ENCODE measurements at regions not wholly inside any gene's neighbourhood (a gene's known extent, or its start where the extent isn't known, plus 50 kb on each side); places are given as distances from the start of the nearest gene placed in this dataset.
"Not testable (repeated sequence)": the region's sequence is repeated elsewhere in the genome, so short reads cannot be mapped to it uniquely, and the experiment has no call there.

DNA sequence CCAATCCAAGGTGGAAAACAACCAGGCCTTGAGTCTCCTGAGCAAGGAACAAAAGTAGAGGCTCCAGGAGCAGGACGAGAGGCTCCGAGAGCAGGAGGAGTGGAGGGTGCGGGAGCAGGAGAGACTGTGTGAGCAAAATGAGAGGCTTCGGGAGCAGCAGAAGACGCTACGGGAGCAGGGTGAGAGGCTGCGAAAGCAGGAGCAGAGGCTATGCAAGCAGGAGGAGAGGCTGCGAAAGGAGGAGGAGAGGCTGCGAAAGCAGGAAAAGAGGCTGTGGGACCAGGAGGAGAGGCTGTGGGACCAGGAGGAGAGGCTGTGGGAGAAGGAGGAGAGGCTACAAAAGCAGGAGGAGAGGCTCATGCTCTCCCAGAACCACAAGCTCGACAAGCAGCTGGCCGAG, 60.3 kb upstream of the UBE2Q2 start:
- ATAC-seq (no peak), DNase-seq (no peak)

DNA sequence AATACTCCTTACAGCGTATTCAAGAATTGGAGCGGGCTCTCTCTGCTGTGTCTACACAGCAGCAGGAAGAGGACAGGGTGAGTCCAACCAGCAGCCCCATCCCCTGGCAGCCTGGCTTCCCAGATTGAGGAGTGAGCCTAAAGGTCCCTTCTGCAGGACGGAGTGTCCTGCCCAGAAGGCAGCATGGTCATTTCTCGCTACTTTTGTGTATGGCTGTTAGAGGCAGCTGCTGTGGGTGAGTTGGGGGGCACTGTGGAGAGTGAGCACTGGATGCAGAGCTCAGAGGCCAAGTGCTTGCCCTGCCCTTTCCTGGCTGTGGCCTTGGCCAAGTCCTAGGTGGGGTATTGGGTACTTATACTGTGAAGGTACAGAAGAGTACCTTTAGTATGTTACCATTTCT, 62.3 kb upstream of the UBE2Q2 start:
- peaks cover 13% of the 10 kb centered on the region for H3K4me1 Mint-ChIP-seq (ENCODE audit: low read depth)
- not testable (repeated sequence) for H3K27ac Mint-ChIP-seq, ATAC-seq

More for the DNA sequence above, 60.3 kb upstream of the UBE2Q2 start:
- H3K4me3 Mint-ChIP-seq: no peak overlapping the region
- TF ChIP-seq, protein P1, sequence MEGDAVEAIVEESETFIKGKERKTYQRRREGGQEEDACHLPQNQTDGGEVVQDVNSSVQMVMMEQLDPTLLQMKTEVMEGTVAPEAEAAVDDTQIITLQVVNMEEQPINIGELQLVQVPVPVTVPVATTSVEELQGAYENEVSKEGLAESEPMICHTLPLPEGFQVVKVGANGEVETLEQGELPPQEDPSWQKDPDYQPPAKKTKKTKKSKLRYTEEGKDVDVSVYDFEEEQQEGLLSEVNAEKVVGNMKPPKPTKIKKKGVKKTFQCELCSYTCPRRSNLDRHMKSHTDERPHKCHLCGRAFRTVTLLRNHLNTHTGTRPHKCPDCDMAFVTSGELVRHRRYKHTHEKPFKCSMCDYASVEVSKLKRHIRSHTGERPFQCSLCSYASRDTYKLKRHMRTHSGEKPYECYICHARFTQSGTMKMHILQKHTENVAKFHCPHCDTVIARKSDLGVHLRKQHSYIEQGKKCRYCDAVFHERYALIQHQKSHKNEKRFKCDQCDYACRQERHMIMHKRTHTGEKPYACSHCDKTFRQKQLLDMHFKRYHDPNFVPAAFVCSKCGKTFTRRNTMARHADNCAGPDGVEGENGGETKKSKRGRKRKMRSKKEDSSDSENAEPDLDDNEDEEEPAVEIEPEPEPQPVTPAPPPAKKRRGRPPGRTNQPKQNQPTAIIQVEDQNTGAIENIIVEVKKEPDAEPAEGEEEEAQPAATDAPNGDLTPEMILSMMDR (IDR thresholded peaks at IDR 0.05): no peak
- ChIA-PET POLR2A (interaction anchor here (0.9 kb wide), 1 partner anchor 12 kb away, joined by 3 read pairs; no protein-coding TSS in a partner anchor), CTCF (interaction anchor here (0.7 to 0.9 kb wide), 2 partner anchors 19 to 97 kb away, joined by 3 read pairs; no protein-coding TSS in a partner anchor)
- H3K27ac Mint-ChIP-seq: no peak overlapping the region
- H3K9me3 Mint-ChIP-seq: no peaks in the 10 kb centered on the region
- no peaks in the 10 kb centered on the region for H3K36me3 Mint-ChIP-seq (ENCODE audit: low read depth)
- H3K27me3 Mint-ChIP-seq: peaks cover 12% of the 10 kb centered on the region
- intact Hi-C loops (cut with micrococcal nuclease): no loop called here
- H3K4me1 Mint-ChIP-seq (ENCODE audit: low read depth): no peaks in the 10 kb centered on the region

DNA sequence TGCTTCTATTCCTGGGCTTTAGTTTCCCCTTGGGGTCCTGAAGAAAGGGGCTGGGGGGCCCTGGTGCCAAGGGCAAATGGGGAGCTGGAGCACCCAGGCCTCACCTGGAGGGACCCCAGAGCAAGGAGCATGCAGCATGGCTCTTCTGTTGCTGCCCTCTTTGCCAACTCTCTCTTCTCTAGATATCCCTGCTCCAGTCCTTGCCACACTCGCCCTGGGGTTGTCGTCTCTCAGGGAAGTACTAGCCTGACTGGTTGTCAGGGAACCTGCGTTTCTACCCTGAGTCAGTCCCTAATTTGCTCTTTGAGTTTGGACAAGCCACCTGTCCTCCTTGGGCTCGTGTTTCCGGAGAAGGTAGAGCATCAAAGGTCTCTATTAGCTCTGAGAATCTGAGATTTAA, 63.7 kb upstream of the UBE2Q2 start:
- Mint-ChIP-seq H3K36me3 (ENCODE audit: low read depth) (no peaks in the 10 kb centered on the region), H3K27ac (no peak overlapping the region), H3K27me3 (peaks cover 6% of the 10 kb centered on the region), H3K4me3 (no peak overlapping the region), H3K4me1 (ENCODE audit: low read depth) (peaks cover 16% of the 10 kb centered on the region), H3K9me3 (no peaks in the 10 kb centered on the region)
- intact Hi-C loops (cut with micrococcal nuclease): no loop called here
- ChIA-PET POLR2A (no interaction called here), CTCF (interaction anchor here (1.4 kb wide), 1 partner anchor 64 kb away, joined by 3 read pairs; the partner anchor contains the start of gene UBE2Q2)
- no peak for DNase-seq
- ATAC-seq: no peak
- TF ChIP-seq, protein P1 (IDR thresholded peaks at IDR 0.05): no peak

More for the DNA sequence above, 62.3 kb upstream of the UBE2Q2 start:
- H3K27me3 Mint-ChIP-seq; H3K4me3 Mint-ChIP-seq; CTCF ChIA-PET; H3K36me3 Mint-ChIP-seq (ENCODE audit: low read depth); DNase-seq; POLR2A ChIA-PET; intact Hi-C loops (cut with micrococcal nuclease); H3K9me3 Mint-ChIP-seq: not testable (repeated sequence)

DNA sequence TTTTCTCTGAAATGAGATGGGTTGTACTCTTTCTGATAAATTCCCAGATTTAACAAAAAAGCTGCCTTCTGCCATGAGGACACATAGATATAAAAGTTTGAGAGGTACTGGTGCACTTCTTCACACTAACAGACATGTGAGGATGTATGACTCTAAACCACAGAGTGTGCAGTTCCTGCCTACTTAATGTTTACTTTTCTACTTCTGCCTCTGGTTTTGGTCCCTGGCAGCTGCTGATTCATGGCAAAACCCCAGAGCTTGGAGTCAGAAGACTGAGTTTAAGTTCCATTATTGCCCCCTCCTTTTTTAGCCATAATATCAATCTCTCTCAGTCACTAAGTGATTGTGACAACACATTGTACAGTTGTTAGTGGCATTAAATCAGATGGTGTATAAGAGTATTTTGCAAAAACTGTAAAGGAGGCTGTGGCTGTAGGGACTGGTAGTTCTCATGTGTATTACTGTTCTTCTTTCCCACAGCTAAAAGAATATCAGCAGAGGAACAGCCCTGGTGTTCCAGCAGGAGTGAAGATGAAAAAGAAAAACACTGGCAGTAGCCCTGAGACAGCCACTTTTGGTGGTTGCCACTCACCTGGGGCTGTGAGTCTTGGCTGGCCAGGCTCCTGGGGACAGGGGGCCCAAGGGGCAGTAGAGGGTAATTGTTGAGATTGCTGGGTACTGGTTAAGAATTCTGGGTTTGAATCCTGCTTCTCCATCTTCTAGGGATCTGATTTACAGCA, 64.4 kb upstream of the CSPG4 start:
- POLR2A ChIA-PET: not testable (repeated sequence)

DNA sequence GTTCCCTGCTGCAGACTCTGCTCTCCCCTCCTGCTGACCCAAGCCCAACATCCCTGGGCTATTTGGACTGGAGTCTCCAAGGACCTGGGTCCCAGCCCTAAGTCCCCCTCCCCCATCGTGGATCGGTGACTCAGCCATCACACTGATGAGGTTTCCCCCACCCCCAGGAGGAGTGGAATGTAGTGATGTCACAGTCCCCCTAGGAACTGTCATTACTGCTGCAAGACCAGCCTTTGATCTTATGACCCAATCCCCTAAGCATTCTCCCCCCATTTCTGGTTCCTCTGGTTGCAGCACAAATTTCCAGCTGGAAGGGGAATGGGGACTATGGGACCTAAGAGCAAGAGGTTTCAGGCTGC, 63.4 kb upstream of the CSPG4 start:
- H3K36me3 Mint-ChIP-seq (ENCODE audit: low read depth): no peaks in the 10 kb centered on the region
- ATAC-seq: no peak
- intact Hi-C loops (cut with micrococcal nuclease): no loop called here
- TF ChIP-seq, protein P1 (IDR thresholded peaks at IDR 0.05): no peak
- ChIA-PET POLR2A (no interaction called here), CTCF (interaction anchor here (0.6 kb wide), 1 partner anchor 351 kb away, joined by 3 read pairs; no protein-coding TSS in a partner anchor)
- no peaks in the 10 kb centered on the region for H3K9me3 Mint-ChIP-seq
- no peak overlapping the region for H3K4me3 Mint-ChIP-seq
- peak; percentile 13 for DNase-seq
- peaks cover 16% of the 10 kb centered on the region for H3K4me1 Mint-ChIP-seq (ENCODE audit: low read depth)
- no peak overlapping the region for H3K27ac Mint-ChIP-seq
- H3K27me3 Mint-ChIP-seq: no peaks in the 10 kb centered on the region

More for the DNA sequence above, 64.4 kb upstream of the CSPG4 start:
- H3K36me3 Mint-ChIP-seq (ENCODE audit: low read depth); H3K9me3 Mint-ChIP-seq; ATAC-seq; DNase-seq; H3K4me3 Mint-ChIP-seq; H3K27ac Mint-ChIP-seq; intact Hi-C loops (cut with micrococcal nuclease); H3K27me3 Mint-ChIP-seq: not testable (repeated sequence)
- CTCF ChIA-PET: interaction anchor here (2.2 kb wide), 1 partner anchor 25 kb away, joined by 11 read pairs; no protein-coding TSS in a partner anchor
- peaks cover 16% of the 10 kb centered on the region for H3K4me1 Mint-ChIP-seq (ENCODE audit: low read depth)

DNA sequence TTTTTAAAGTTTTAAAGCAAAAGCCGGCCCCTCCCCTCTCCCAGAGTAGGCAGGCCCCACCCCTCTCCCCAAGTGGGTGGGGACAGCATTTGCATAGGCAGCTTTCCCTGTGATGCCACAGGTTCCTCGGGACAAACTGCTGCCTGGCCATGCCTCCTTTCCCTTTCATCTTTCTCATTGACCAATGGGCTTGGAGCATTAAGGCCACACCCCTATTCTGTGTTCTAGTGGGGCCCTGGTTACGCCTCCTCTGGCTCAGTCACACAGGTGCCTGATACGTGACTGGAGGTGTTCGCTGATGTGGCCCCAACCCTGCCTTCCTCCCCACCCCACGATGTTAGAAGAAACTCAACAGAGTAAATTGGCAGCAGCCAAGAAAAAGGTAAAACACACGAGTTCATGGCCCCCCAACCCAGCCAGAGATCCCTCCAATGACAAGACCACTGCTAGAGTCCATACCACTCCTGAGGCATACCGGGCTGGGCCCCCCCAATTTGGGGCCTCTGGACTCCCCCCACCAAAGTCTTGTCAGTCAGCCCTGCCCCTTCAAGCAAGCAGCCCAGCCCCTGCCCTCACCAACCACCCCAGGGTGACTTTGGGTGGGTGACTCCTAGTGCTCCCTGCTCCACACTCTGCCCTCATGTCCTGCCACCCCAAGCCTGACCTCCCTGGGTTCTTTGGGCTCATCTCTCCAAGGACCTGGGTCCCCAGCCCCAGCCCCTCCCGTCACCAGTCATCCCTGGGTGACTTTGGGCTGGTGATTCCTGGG, 62.8 kb upstream of the CSPG4 start:
- ATAC-seq: no peak
- no peaks in the 10 kb centered on the region for H3K36me3 Mint-ChIP-seq (ENCODE audit: low read depth)
- ChIA-PET CTCF (no interaction called here), POLR2A (no interaction called here)
- intact Hi-C loops (cut with micrococcal nuclease): no loop called here
- peaks cover 16% of the 10 kb centered on the region for H3K4me1 Mint-ChIP-seq (ENCODE audit: low read depth)
- no peak for DNase-seq
- H3K27ac Mint-ChIP-seq: no peak overlapping the region
- no peak overlapping the region for H3K4me3 Mint-ChIP-seq
- TF ChIP-seq, protein P1 (IDR thresholded peaks at IDR 0.05): no peak
- no peaks in the 10 kb centered on the region for H3K27me3 Mint-ChIP-seq
- no peaks in the 10 kb centered on the region for H3K9me3 Mint-ChIP-seq

DNA sequence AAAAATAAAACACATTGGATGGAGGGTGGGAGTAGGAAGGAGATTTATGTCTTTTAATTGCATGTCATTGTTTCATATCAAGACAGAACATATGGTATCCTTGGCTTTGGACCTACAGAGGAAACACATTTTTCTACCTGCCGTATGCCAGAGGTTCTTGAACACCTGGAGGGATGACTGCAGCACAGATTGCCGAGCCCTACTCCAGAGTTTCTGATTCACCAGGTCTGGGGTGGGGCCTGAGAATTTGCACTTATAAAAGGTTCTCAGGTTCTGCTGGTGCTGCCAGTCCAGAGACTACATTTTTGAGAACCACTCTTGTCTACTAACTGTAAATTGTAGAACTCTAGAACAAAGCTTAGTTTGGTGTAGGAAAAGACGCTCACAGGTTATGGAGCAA, 61.3 kb upstream of the CSPG4 start:
- not testable (repeated sequence) for H3K27me3 Mint-ChIP-seq

DNA sequence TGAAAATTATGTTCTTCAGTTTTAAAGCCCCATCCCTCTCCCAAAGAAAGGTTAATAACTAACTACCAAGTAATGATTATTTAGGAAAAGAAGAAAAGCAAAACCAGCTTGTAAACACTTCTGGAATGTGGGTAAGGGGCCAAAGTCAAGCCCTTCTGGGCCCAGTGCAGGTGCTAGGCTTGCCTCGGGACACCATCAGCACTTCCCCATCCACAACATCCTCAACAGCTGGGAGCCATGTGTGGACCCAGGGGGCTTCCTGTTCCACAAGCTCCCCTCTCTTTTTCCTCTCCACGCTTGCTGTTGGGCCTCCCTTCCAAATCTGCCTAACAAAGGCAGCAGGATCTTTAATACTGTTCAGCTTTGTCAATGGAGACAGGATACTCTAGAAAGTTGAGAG, 58.4 kb upstream of the CSPG4 start:
- H3K4me3 Mint-ChIP-seq; H3K36me3 Mint-ChIP-seq (ENCODE audit: low read depth); intact Hi-C loops (cut with micrococcal nuclease); H3K27ac Mint-ChIP-seq; ATAC-seq; H3K4me1 Mint-ChIP-seq (ENCODE audit: low read depth); H3K27me3 Mint-ChIP-seq; DNase-seq; H3K9me3 Mint-ChIP-seq: not testable (repeated sequence)
- POLR2A ChIA-PET: interaction anchor here (0.6 kb wide), 2 partner anchors 12 to 59 kb away, joined by 3 to 6 read pairs; no protein-coding TSS in a partner anchor
- CTCF ChIA-PET: interaction anchor here (0.9 kb wide), 1 partner anchor 31 kb away, joined by 3 read pairs; no protein-coding TSS in a partner anchor

More for the DNA sequence above, 61.3 kb upstream of the CSPG4 start:
- ATAC-seq; H3K36me3 Mint-ChIP-seq (ENCODE audit: low read depth); intact Hi-C loops (cut with micrococcal nuclease); H3K27ac Mint-ChIP-seq; H3K9me3 Mint-ChIP-seq; CTCF ChIA-PET; POLR2A ChIA-PET; DNase-seq; H3K4me3 Mint-ChIP-seq: not testable (repeated sequence)
- H3K4me1 Mint-ChIP-seq (ENCODE audit: low read depth): peaks cover 16% of the 10 kb centered on the region

All from activated CD8-positive, alpha-beta T cell treated with anti-CD3 and anti-CD28 coated beads for 36 hours (primary cell).